Stimulated activated memory B cell treated with anti-CD40 and anti-IgM and Interleukin-4, amounts not matched to agents 10 μg/mL and 1 μg/mL and 100 μg/mL, for 72 hours (primary cell): ENCODE measurements at regions not wholly inside any gene's neighbourhood (a gene's known extent, or its start where the extent isn't known, plus 50 kb on each side); places are given as distances from the start of the nearest gene placed in this dataset.
A peak's percentile ranks its signal among the peaks of the same experiment; 100 is the strongest.
"Not testable (repeated sequence)": the region's sequence is repeated elsewhere in the genome, so short reads cannot be mapped to it uniquely, and the experiment has no call there.

Experiments
- ATAC-seq: fragments of 150-1000 bp; cut with Tn5 transposase; 2 replicates; pipeline ENCODE4 v1.10.0; 2021
- H3K27ac Mint-ChIP-seq: one replicate; pipeline ENCODE4 v1.8.0; 2022; ENCODE audit warnings: mild to moderate bottlenecking, mixed read lengths
- H3K27me3 Mint-ChIP-seq: one replicate; pipeline ENCODE4 v1.8.0; 2022; ENCODE audit warnings: mixed read lengths
- H3K36me3 Mint-ChIP-seq: one replicate; pipeline ENCODE4 v1.8.0; 2022; ENCODE audit warnings: mixed read lengths
- H3K4me1 Mint-ChIP-seq: one replicate; pipeline ENCODE4 v1.8.0; 2022; ENCODE audit warnings: mixed read lengths
- H3K4me3 Mint-ChIP-seq: one replicate; pipeline ENCODE4 v1.8.0; 2022; ENCODE audit warnings: mild to moderate bottlenecking, moderate library complexity, mixed read lengths
- H3K9me3 Mint-ChIP-seq: one replicate; pipeline ENCODE4 v1.8.0; 2022; ENCODE audit warnings: mixed read lengths

DNA sequence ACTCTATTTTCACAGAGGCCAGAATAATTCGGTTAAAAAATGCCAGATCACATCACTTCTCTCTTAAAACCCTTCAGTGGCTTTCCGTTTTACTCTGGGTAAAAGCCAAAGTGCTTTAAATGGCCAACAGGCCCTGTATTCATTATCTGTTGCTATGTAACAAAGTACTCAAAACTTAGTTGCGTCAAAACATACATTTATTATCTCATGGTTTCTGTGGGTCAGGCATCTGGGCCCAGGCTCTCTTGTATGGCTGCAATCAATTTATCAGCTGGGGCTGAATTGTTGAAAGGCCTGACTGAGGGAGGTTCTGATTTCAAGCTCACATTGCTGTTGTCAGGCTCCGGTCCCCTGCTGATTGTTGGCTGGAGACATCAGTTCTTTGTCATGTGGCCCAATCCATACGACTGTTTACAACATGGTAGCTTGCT is 72.7 kb upstream of the H2AZ1 start:
- no peak for ATAC-seq
- H3K27me3 Mint-ChIP-seq = peaks cover 8% of the 10 kb centered on the region
- no peak overlapping the region for H3K27ac Mint-ChIP-seq
- no peaks in the 10 kb centered on the region for H3K36me3 Mint-ChIP-seq
- no peaks in the 10 kb centered on the region for H3K9me3 Mint-ChIP-seq
- H3K4me1 Mint-ChIP-seq = no peaks in the 10 kb centered on the region
- no peak overlapping the region for H3K4me3 Mint-ChIP-seq

DNA sequence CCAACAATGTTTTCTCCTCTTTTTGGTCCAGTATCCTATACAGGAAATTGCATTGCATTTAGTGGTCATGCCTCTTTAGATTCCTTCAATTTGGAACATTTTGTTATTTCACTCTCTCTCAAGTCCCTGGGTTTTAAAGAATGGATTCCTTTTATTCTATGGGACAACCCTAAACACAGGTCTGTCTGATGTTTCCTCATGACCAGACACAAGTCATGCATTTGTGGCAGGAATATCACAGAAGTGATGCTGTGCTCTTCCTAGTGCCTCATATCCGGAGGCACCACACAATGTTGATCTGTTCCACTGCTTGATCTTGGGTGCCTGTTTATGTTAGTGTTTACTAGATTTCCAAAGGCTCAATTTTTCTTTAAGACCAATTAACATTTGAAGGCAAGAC is 69.7 kb upstream of the H2AZ1 start:
- Mint-ChIP-seq H3K27me3 (peaks cover 8% of the 10 kb centered on the region), H3K36me3 (no peaks in the 10 kb centered on the region), H3K9me3 (no peaks in the 10 kb centered on the region), H3K4me3 (no peak overlapping the region), H3K27ac (no peak overlapping the region), H3K4me1 (no peaks in the 10 kb centered on the region)
- no peak for ATAC-seq

DNA sequence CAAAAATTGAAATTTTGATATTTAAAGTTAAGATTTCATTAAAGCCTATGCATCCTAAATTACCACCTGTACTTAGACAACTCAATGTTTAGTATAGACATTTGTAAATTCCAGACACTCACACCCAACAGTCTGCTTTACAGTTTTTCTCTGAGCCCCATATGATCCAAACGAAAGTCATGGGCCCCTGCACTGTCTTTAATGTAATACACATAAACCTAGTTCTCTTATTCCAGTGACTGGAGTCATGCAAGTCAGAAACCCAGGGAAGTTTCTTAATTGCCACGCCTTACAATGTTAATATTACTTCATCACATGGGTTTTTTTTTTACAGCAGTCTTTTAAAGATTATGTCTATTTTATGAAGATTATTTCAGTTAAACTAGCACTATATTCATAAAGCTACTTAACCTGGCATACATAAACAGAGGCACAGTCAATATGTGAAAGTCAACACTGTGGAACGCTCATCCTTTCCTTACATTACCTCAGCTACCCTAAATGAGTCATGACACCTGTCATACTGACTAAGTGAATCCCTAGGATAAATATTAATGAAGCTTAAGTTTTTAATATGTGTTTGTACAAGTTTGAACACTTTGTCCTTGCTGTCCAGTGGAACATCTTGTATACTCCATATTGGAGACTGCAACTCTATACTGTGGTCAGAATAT is 67.7 kb upstream of the H2AZ1 start:
- no peak overlapping the region for H3K27ac Mint-ChIP-seq
- H3K36me3 Mint-ChIP-seq = no peaks in the 10 kb centered on the region

DNA sequence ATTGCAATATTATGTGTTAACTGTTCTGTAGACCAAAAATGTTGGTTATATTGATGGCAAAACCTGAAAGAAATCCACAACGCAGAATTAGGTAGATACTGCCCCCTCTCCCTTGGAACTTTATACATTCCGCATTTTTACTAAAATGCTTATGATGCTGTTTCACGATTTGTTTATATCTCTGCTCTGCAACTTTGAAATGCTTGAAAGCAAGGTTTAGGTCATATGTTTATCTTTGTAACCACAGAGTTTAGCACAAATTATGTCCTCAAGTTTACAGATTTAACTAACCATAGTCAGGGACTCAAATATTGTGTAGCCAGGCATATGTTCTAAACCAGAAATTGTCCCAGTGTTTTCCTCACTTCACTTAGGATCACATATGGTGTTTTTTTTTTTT is 66.1 kb upstream of the H2AZ1 start:
- Mint-ChIP-seq H3K4me3 (no peak overlapping the region), H3K4me1 (no peaks in the 10 kb centered on the region), H3K27ac (no peak overlapping the region), H3K36me3 (no peaks in the 10 kb centered on the region), H3K9me3 (no peaks in the 10 kb centered on the region), H3K27me3 (no peaks in the 10 kb centered on the region)
- ATAC-seq = no peak

More for the DNA sequence above, 67.7 kb upstream of the H2AZ1 start:
- peaks cover 8% of the 10 kb centered on the region for H3K27me3 Mint-ChIP-seq
- peak; percentile 55 for ATAC-seq
- H3K9me3 Mint-ChIP-seq = no peaks in the 10 kb centered on the region
- H3K4me1 Mint-ChIP-seq = no peaks in the 10 kb centered on the region
- no peak overlapping the region for H3K4me3 Mint-ChIP-seq

DNA sequence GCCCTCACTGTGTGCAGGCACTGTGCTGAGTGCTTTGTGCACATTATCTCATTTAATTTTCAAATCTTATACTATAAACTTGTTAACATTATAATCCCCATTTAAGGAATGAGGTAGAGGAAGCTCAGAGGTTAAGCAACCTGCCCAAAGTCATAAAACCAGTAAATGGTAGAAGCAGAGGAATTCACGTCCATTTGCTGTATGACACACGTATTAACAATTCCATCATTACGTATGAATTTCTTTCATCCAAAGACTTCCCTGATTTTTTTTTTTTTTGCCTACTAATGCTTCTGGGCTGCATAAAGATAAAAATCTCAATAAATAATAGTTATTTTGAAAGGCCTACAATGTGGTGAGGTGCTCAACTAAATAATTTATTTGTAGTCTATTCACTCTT is 64.5 kb upstream of the H2AZ1 start:
- Mint-ChIP-seq H3K27me3 (no peaks in the 10 kb centered on the region), H3K4me1 (no peaks in the 10 kb centered on the region), H3K9me3 (no peaks in the 10 kb centered on the region), H3K36me3 (no peaks in the 10 kb centered on the region), H3K4me3 (no peak overlapping the region), H3K27ac (no peak overlapping the region)
- ATAC-seq = no peak

DNA sequence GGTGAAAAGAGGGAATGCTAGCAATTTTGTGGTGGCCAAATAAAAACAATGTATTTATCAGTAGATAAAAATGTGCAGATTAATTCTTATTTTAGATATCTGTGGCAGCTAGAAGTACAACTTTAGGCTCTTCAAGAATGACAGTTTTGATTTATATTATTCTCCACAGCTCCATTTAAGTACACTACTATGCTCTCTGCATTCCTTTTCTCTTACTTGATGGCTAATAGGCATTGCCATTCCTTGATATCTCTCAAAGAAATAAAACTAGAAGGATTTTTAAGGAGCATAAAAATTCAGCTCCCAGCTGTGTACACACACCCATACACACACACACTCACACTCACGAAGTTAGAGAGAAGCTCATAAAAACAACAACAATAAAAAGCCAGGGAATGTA is 59.4 kb upstream of the H2AZ1 start:
- no peaks in the 10 kb centered on the region for H3K36me3 Mint-ChIP-seq
- no peak overlapping the region for H3K4me3 Mint-ChIP-seq
- no peak overlapping the region for H3K27ac Mint-ChIP-seq
- H3K27me3 Mint-ChIP-seq = peaks cover 8% of the 10 kb centered on the region
- H3K9me3 Mint-ChIP-seq = no peaks in the 10 kb centered on the region
- ATAC-seq = no peak
- H3K4me1 Mint-ChIP-seq = no peaks in the 10 kb centered on the region

DNA sequence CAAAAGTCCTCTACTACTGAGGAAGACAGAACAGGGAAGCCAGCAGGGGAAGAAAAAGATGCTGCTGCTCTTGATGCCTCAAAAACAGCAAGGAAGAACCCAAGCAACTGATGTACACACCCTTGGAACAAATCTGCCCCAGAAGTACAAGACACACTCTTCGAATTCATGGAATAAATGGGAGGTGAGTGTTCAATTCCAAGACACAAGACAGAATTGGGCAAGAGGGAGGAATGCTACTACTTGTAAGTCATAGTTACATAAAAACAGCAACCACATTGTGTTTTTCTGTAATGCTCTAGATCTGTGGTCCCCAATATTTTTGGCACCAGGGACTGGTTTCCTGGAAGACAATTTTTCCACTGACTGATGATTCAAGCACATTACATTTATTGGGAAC is 58.0 kb upstream of the H2AZ1 start:
- Mint-ChIP-seq H3K4me3 (no peak overlapping the region), H3K36me3 (no peaks in the 10 kb centered on the region), H3K9me3 (no peaks in the 10 kb centered on the region), H3K27ac (no peak overlapping the region), H3K4me1 (no peaks in the 10 kb centered on the region), H3K27me3 (peaks cover 8% of the 10 kb centered on the region)
- no peak for ATAC-seq

DNA sequence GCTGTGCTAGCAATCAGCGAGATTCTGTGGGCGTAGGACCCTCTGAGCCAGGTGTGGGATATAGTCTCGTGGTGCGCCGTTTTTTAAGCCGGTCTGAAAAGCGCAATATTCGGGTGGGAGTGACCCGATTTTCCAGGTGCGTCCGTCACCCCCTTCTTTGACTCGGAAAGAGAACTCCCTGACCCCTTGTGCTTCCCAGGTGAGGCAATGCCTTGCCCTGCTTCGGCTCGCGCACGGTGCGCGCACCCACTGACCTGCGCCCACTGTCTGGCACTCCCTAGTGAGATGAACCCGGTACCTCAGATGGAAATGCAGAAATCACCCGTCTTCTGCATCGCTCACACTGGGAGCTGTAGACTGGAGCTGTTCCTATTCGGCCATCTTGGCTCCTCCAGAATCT is 56.1 kb upstream of the H2AZ1 start:
- ATAC-seq, H3K27me3 Mint-ChIP-seq, H3K4me1 Mint-ChIP-seq, H3K36me3 Mint-ChIP-seq, H3K9me3 Mint-ChIP-seq, H3K27ac Mint-ChIP-seq, H3K4me3 Mint-ChIP-seq: not testable (repeated sequence)
